Stimulated activated CD4-positive, alpha-beta T cell treated with anti-CD3 and anti-CD28 coated beads, Interleukin-4, amount 100 ng/mL, for 24 hours (primary cell): ENCODE measurements at regions not wholly inside any gene's neighbourhood (a gene's known extent, or its start where the extent isn't known, plus 50 kb on each side); places are given as distances from the start of the nearest gene placed in this dataset.

Experiments used
- DNase-seq: peaks from one replicate; pipeline ENCODE4 v3.0.0-alpha.2; 2020

- DNase-seq = no peak
These were observed 466.3 kb downstream of the COG6 start for GRCh38 chr13:40121722-40122121.

GRCh38 chr13:40123962-40124632 is 468.6 kb downstream of the COG6 start:
- no peak for DNase-seq

DNA sequence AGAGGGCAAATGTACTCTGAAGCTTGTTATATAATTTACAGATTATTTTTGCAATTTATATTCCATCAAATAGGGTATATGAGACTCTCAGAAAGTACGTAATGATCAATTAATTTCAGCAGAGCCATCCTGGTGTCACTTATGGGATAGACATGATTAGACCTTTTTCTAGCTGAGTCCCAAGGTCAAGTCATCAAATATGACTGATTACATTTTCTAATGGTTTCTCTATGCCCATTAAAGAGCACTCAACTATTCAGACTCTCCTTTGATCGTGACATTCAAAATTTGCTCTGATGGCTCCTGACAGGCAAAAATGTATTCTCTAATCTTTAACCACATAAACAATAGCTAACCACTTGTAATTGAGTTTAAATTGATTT is 469.2 kb downstream of the COG6 start:
- DNase-seq = no peak

DNA sequence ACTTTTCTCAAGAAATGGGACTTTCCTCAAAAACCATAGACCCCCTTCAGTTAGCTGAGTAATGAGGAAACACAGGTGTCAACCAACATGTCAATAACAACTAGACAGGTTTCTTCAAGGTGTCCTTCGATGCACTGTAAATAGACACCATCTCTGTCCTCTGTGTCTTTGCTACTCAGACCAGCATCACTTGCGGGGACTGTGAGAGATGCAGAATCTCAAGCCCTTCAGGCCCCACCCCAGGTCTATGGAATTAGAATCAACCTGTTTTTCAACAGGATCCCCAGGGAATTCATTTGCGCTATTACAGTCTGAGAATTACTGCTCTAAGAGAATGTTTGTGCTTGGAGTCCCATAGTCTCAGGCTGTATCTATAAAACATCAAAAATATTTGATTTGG is 469.9 kb downstream of the COG6 start:
- no peak for DNase-seq

DNA sequence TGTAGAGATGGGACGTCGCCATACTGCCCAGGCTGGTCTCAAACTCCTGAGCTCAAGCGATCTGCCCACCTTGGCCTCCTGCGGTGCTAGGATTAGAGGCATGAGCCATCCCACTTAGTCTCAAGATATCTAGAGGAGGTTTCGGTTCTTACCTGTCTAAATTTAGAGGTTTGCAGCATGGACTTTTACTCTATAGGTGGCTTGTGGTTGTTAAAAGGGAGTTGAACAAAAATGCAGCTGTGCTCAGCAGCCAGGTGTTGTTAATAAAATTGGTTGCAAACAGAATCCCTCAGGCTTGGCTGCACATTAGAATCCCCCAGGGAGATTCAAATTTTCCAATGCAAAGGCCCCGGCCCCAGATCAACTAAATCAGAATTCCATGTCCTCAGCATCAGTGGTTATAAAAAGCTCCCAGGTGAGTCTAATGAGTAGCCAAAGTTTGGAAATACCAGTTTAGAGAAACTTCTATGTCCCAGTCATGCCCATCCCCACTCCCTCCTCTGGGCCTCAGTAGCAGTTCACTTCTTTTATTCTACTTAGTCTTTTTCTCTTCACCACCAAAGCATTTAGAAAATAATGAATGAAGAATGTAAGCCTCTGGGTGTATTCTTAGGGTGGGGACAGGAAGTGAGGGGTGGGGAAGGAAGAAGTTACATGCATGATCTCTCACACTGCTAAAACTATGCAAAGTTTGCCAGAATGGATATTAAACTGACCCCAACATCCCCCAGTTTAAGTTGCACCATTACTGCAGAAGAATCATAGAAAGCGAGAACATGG is 471.0 kb downstream of the COG6 start:
- DNase-seq = no peak

DNA sequence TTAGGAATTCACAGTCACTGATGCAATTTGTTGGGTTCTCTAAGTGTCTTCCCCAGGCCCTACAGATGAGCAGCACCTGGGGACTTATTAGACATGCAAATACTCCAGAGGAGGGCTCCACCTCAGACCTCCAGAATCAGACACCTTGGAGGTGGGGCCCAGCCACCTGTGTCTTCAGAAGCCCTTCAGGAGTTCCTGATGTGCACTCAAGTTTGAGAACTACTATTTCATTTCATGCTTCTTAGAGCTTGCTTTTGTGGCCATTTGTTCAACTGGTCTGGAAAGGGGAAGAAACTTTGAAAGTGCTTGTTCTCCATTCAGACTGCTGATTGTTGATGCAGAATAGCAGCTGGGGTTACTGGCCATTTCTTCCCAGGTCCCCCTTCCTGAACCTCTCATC is 472.0 kb downstream of the COG6 start:
- no peak for DNase-seq

DNA sequence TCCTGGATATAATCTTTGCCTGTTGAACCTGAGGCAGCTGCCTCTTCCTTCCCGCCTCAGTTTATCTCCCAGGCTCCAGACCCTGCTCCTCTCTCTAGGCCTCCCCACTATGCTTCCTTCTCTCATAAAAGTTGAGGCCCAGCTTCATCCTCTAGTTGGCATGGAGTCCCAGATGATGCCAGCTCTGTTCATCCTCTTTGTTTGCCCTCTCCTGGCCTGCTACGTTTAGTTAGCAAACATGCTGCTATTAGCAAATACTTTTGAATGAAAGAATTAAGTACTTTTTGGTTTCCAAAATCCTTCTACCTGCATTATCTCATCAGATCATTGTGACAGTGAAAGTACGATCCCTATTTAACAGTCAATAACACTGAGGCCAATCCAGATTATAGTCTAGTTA is 472.5 kb downstream of the COG6 start:
- no peak for DNase-seq

GRCh38 chr13:40129467-40129866 is 474.0 kb downstream of the COG6 start:
- DNase-seq = no peak

DNA sequence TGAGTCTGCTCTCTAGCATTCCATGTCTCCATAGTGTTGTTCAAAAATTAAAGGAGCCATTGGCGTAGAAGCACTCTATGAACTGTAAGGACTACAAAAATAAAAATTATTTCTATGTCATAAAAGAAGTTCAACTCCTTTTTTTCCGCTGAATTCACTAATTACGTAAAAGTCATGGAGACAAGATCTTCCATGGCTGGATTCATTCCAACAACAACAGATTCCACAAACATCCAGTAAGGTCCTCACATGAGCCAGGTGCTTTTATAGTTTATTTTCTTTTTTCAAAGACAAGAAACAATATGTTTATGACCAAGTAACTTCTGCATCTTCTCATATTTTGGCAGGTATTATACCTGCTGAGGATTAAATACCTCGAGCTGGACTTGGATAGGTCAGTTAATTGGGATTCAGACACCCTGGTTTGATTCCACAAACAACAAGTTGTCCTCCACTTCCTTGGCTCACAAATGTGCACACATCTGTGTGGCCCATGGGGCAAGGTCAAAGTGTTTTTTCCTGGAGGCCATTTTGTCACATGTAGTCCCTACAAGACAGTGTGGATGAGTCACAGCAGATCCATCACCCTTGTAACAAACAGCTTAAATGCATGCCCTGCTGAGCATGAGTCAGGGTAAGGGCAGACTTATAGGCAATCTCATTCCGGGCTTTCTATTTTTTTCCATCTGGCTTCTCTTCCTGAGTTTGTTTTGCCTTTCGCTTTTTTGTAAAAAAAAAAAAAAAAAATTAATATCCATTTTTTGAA is 475.6 kb downstream of the COG6 start:
- peak; percentile 42 for DNase-seq

DNA sequence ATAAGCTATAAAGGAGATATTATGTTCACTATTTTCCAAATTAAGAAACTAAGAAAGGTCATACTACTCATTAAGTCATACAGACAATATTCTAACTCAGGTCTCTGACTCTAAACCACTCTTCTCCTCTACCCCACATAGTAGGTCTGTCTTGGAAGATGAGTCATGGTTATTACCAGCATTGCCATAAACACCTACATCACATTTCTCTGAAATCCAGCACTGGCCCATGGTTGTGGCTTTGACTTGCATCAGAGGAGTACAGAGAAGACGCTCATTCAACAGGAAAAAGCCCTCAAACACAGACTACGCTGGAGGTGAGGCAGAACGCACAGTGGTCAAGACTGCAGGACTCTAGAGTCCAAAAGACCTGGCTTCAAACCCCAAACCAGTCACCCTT is 476.8 kb downstream of the COG6 start:
- peak; percentile 23 for DNase-seq

DNA sequence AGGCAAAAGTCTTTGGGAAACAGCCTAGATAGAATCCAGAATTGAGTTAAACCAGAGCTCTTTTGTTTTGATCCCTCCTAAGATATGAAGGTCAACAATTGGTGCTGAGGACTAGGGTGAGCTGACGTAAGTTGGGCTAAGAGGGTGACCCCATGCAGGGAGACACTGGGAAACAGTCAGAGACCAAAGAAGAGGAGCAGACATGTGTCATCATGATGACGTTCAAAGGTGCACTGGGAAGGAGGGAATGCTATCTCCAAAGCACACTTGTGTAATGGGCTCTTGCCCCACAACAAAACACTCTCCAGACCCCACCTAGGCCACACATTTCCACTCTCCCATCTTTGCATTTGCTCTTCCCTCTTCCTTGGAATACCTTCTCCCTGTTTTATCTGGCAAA is 481.4 kb downstream of the COG6 start:
- DNase-seq = no peak

DNA sequence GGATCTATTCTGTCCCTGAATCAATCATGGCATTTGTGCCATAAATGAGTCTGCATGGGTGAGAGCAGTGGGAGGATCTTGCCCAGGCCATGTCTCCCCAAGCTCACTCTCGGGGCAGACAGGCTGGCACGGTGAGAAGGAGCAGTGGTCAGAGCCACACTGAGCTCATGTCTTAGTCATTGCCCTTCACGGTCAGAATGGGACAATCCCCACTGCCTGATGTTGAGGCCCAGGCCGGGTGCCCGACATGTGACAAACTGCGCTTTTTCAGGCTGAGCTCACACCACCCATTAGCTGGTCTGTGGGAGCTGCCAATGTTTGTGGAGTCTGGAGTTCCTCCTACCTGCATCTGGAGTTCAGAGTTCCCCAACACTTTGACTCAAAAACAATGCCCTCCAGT is 481.9 kb downstream of the COG6 start:
- no peak for DNase-seq

DNA sequence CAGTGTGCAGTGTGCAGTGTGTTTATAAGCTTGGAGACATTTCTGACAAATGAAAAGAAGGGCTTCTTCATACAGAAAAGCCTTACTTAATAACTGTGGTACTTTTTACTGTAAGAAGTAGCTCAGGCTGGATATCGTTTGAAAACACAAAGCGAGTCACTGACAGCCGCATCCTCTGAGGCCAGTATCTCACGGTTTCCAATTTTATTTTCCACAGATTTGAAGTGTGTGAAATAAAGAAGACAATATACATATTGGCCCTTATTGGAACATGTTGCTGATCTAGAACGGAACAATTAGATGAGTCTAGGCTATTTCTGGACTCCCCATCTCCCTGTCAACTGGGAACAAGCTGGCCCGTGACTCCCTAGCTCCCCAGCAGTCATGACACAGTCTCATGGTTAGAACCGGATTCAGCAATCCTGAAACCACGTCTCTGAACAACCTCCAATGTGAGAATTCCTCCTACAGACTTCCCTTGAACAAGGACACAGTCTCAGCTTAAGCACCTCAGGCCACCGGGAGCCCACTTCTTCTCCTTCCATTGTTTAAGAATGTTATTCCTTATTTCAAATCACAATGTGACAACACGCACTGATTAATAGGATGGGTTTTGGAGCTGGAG is 484.5 kb downstream of the COG6 start:
- DNase-seq = no peak

DNA sequence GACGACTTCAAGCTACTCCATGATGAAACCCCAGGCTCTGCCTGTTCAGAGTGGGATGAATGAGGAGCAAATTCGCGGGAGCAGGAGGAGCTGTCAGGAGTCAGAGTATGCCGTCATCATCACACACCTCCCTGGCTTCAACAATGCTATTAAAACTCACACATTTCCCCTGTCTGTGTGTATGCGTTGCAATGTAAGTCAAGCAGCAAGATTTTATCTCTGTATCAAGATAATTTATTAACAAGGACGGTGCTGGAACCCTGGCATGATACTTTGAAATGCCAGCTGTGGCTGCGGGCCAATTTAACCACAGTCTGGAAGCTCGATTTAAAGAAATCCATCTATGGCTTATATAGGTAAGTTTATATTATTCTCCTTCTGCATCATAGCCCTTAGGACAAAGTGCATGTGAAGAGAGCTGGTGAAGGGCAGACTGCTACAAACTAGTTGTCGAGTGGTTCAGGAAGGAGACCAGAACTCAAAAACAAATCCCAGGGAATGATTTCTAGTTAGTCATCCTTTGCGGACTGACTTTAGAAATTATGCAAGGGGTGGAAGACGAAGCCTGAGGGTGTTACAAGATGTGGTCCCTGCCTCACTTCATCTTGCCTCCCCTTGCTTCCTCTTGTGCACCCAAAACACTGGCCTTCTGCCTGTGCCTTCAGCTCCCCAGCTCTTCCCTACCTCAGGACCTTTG is 486.5 kb downstream of the COG6 start:
- no peak for DNase-seq

- no peak for DNase-seq
These were observed 487.6 kb downstream of the COG6 start for GRCh38 chr13:40143106-40143505.

- no peak for DNase-seq
These were observed 488.1 kb downstream of the COG6 start for GRCh38 chr13:40143559-40143958.

GRCh38 chr13:40145139-40145538 is 489.7 kb downstream of the COG6 start:
- peak; percentile 56 for DNase-seq

DNA sequence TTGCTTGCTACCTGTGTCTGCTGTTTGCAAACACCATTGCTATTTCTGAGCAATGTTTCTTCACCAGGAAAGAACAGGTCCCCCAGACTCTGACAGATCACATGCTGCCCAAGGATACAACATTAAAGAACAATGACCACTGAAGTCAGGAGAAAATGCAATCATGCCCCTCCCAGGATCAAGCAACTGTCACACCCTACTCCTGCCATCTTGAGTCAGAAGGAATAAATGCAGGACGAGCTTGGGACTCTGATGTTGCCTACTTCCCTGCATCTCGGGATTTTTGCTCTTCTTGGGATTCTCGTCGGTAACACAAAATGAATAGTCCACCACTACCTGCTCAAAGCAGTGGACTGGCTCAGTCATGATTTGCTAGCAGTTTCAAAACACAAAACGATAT is 490.6 kb downstream of the COG6 start:
- DNase-seq = no peak

DNA sequence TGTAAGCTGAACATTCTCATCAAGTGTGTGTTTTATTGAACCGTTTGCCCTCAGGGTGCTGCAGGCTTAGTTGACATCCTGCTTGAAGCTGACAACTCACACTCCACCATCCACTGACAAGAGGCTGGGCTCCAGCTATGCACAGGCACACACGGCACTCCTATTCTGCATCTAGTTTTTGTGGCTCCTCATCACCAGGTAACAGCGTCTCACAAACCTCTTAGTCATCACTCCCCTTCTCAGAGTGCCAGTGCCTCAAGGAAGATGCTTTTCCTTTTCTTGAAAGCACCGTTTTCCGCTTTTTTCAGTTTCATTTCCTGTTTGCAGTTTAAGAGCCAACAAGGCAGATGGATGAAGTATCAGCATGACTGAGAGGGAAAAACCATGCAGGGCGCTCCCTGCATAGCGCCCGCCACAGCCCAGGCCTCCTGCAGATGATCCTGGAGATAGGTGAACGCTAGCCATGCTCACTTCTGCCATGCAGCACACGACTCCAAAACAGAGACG is 491.2 kb downstream of the COG6 start:
- DNase-seq = peak; percentile 33

GRCh38 chr13:40148101-40148500 is 492.6 kb downstream of the COG6 start:
- DNase-seq = peak; percentile 59

DNA sequence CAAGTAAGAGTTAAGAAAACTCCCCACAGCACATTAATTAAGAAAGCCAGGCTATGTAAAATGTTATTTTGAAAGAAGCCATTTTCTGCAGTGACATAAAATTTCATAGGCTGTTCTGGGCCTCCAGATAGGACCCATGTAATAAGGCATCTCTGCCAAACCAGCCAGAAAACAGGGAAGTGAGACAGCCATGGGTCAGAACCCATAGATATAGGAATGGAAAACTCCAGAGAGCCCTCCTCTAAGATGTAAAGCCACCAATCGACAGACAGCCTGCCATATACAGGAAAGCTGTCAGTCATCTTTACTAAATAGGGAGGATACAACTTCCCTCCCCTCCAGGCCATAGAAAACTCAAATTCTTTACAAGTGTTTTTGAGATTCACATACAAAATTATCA is 493.3 kb downstream of the COG6 start:
- DNase-seq = no peak

GRCh38 chr13:40149611-40150274 is 494.3 kb downstream of the COG6 start:
- peak; percentile 19 for DNase-seq
